ENCODE measurements at regions not wholly inside any gene's neighbourhood (a gene's known extent, or its start where the extent isn't known, plus 50 kb on each side); places are given as distances from the start of the nearest gene placed in this dataset.
A peak's percentile ranks its signal among the peaks of the same experiment; 100 is the strongest.

GRCh38 chr4:67273666-67274065 is 271.6 kb downstream of the CENPC start:
- no peak for DNase-seq (ENCODE audit: low read depth)
- TF ChIP-seq CTCF (conservative IDR thresholded peaks at IDR 0.05; ENCODE audit: low read depth, low read length): no peak

GRCh38 chr4:67261971-67262370 is 283.3 kb downstream of the CENPC start:
- no peak overlapping the region for H3K4me3 ChIP-seq (ENCODE audit: low read length)
- TF ChIP-seq CTCF (conservative IDR thresholded peaks at IDR 0.05; ENCODE audit: low read depth, low read length): no peak

More at GRCh38 chr4:67273666-67274065, 271.6 kb downstream of the CENPC start:
- no peak overlapping the region for H3K4me3 ChIP-seq (ENCODE audit: low read length)

GRCh38 chr4:67256388-67257043 is 288.8 kb downstream of the CENPC start:
- no peak overlapping the region for H3K4me3 ChIP-seq (ENCODE audit: low read length)
- no peak for TF ChIP-seq CTCF (conservative IDR thresholded peaks at IDR 0.05; ENCODE audit: low read depth, low read length)
- no peak for DNase-seq (ENCODE audit: low read depth)

More at GRCh38 chr4:67261971-67262370, 283.3 kb downstream of the CENPC start:
- no peak for DNase-seq (ENCODE audit: low read depth)

GRCh38 chr4:67250131-67250896 is 295.0 kb downstream of the CENPC start:
- H3K4me3 ChIP-seq (ENCODE audit: low read length): no peak overlapping the region
- TF ChIP-seq CTCF (conservative IDR thresholded peaks at IDR 0.05; ENCODE audit: low read depth, low read length): no peak
- DNase-seq (ENCODE audit: low read depth): no peak

GRCh38 chr4:67236788-67237187 is 308.5 kb downstream of the CENPC start:
- no peak overlapping the region for H3K4me3 ChIP-seq (ENCODE audit: low read length)
- no peak for DNase-seq (ENCODE audit: low read depth)
- TF ChIP-seq CTCF (conservative IDR thresholded peaks at IDR 0.05; ENCODE audit: low read depth, low read length): no peak

GRCh38 chr4:67236318-67236717 is 309.0 kb downstream of the CENPC start:
- no peak for DNase-seq (ENCODE audit: low read depth)
- TF ChIP-seq CTCF (conservative IDR thresholded peaks at IDR 0.05; ENCODE audit: low read depth, low read length): no peak
- no peak overlapping the region for H3K4me3 ChIP-seq (ENCODE audit: low read length)

GRCh38 chr4:67234296-67234695 is 311.0 kb downstream of the CENPC start:
- no peak overlapping the region for H3K4me3 ChIP-seq (ENCODE audit: low read length)
- no peak for TF ChIP-seq CTCF (conservative IDR thresholded peaks at IDR 0.05; ENCODE audit: low read depth, low read length)
- peak; percentile 5 for DNase-seq (ENCODE audit: low read depth)

Measured in retinal pigment epithelial cell (primary cell).